ENCODE measurements at regions not wholly inside any gene's neighbourhood (a gene's known extent, or its start where the extent isn't known, plus 50 kb on each side); places are given as distances from the start of the nearest gene placed in this dataset.
"Not testable (repeated sequence)": the region's sequence is repeated elsewhere in the genome, so short reads cannot be mapped to it uniquely, and the experiment has no call there.

GRCh38 chr2:242017086-242017485 is 147.6 kb downstream of the RTP5 start:
- H3K9me3 ChIP-seq (ENCODE audit: low read depth) = no peaks in the 10 kb centered on the region
- TF ChIP-seq CTCF (IDR thresholded peaks at IDR 0.05; ENCODE audit: poor library complexity) = no peak
- no peak for TF ChIP-seq EZH2 (IDR thresholded peaks at IDR 0.05; ENCODE audit: borderline replicate concordance)
- TF ChIP-seq EZH2phosphoT487 (IDR thresholded peaks at IDR 0.05; ENCODE audit: low read depth, severe bottlenecking, unreplicated experiment) = no peak
- no peaks in the 10 kb centered on the region for H3K9me2 ChIP-seq (replicated peaks; ENCODE audit: insufficient read depth)
- H4K20me1 ChIP-seq (ENCODE audit: insufficient read depth, poor library complexity, severe bottlenecking) = no peaks in the 10 kb centered on the region
- H3K4me2 ChIP-seq = no peak overlapping the region
- no peaks in the 10 kb centered on the region for H3K36me3 ChIP-seq (replicated peaks; ENCODE audit: insufficient read depth, low read depth)
- H3K27me3 ChIP-seq = no peaks in the 10 kb centered on the region
- no peaks in the 10 kb centered on the region for H3K79me2 ChIP-seq
- no peak for DNase-seq (ENCODE audit: low spot score)
- H3K27ac ChIP-seq = no peak overlapping the region
- H3K4me3 ChIP-seq = no peak overlapping the region
- no peaks in the 10 kb centered on the region for H3K4me1 ChIP-seq (ENCODE audit: insufficient read depth)
- H2AFZ ChIP-seq = no peak overlapping the region
- 96% methylated on average over 10 of the region's 10 CpGs for WGBS (ENCODE audit: low lambda C conversion rate, missing lambda C conversion rate)

- H3K36me3 ChIP-seq (replicated peaks; ENCODE audit: insufficient read depth, low read depth); H3K27me3 ChIP-seq; H2AFZ ChIP-seq; H4K20me1 ChIP-seq (ENCODE audit: insufficient read depth, poor library complexity, severe bottlenecking); H3K79me2 ChIP-seq; H3K27ac ChIP-seq; H3K4me1 ChIP-seq (ENCODE audit: insufficient read depth); H3K4me3 ChIP-seq; H3K9me3 ChIP-seq (ENCODE audit: low read depth); DNase-seq (ENCODE audit: low spot score); H3K4me2 ChIP-seq; H3K9me2 ChIP-seq (replicated peaks; ENCODE audit: insufficient read depth): not testable (repeated sequence)
- WGBS (ENCODE audit: low lambda C conversion rate, missing lambda C conversion rate) = 96% methylated on average over 10 of the region's 10 CpGs
These were observed 148.9 kb downstream of the RTP5 start for GRCh38 chr2:242018416-242018815.

- Histone ChIP-seq H3K4me3 (no peak overlapping the region), H3K27me3 (no peaks in the 10 kb centered on the region), H3K9me3 (ENCODE audit: low read depth) (no peaks in the 10 kb centered on the region), H3K36me3 (replicated peaks; ENCODE audit: insufficient read depth, low read depth) (no peaks in the 10 kb centered on the region), H3K79me2 (no peaks in the 10 kb centered on the region), H3K27ac (no peak overlapping the region), H4K20me1 (ENCODE audit: insufficient read depth, poor library complexity, severe bottlenecking) (no peaks in the 10 kb centered on the region), H3K4me2 (no peak overlapping the region), H3K9me2 (replicated peaks; ENCODE audit: insufficient read depth) (no peaks in the 10 kb centered on the region), H3K4me1 (ENCODE audit: insufficient read depth) (no peaks in the 10 kb centered on the region), H2AFZ (no peak overlapping the region)
- 95% methylated on average over 7 of the region's 11 CpGs for WGBS (ENCODE audit: low lambda C conversion rate, missing lambda C conversion rate)
- TF ChIP-seq EZH2phosphoT487 (IDR thresholded peaks at IDR 0.05; ENCODE audit: low read depth, severe bottlenecking, unreplicated experiment) (no peak), EZH2 (IDR thresholded peaks at IDR 0.05; ENCODE audit: borderline replicate concordance) (no peak)
- DNase-seq (ENCODE audit: low spot score) = no peak
These were observed 149.8 kb downstream of the RTP5 start for GRCh38 chr2:242019344-242019743.

GRCh38 chr2:242020196-242021004 is 150.9 kb downstream of the RTP5 start:
- TF ChIP-seq EZH2phosphoT487 (IDR thresholded peaks at IDR 0.05; ENCODE audit: low read depth, severe bottlenecking, unreplicated experiment) (no peak), EZH2 (IDR thresholded peaks at IDR 0.05; ENCODE audit: borderline replicate concordance) (no peak), CTCF (IDR thresholded peaks at IDR 0.05; ENCODE audit: poor library complexity) (peak; percentile 12)
- Histone ChIP-seq H3K9me3 (ENCODE audit: low read depth) (no peaks in the 10 kb centered on the region), H3K4me1 (ENCODE audit: insufficient read depth) (no peaks in the 10 kb centered on the region), H3K4me3 (no peak overlapping the region), H3K27ac (no peak overlapping the region), H3K36me3 (replicated peaks; ENCODE audit: insufficient read depth, low read depth) (no peaks in the 10 kb centered on the region), H2AFZ (no peak overlapping the region), H4K20me1 (ENCODE audit: insufficient read depth, poor library complexity, severe bottlenecking) (no peaks in the 10 kb centered on the region), H3K79me2 (no peaks in the 10 kb centered on the region), H3K9me2 (replicated peaks; ENCODE audit: insufficient read depth) (no peaks in the 10 kb centered on the region), H3K4me2 (no peak overlapping the region), H3K27me3 (no peaks in the 10 kb centered on the region)
- WGBS (ENCODE audit: low lambda C conversion rate, missing lambda C conversion rate) = 75% methylated on average over 25 of the region's 26 CpGs
- DNase-seq (ENCODE audit: low spot score) = peak; percentile 28
